ENCODE measurements at regions not wholly inside any gene's neighbourhood (a gene's known extent, or its start where the extent isn't known, plus 50 kb on each side); places are given as distances from the start of the nearest gene placed in this dataset.

GRCh38 chr7:25959168-25959734, 192.7 kb upstream of the NFE2L3 start:
- Mint-ChIP-seq H3K9me3 (peaks cover under 1% of the 10 kb centered on the region), H3K4me3 (no peak overlapping the region), H3K4me1 (peaks cover 10% of the 10 kb centered on the region), H3K36me3 (no peaks in the 10 kb centered on the region), H3K27ac (no peak overlapping the region), H3K27me3 (peaks cover 5% of the 10 kb centered on the region)
- peak; percentile 49 for ATAC-seq (ENCODE audit: low read depth)
- DNase-seq (ENCODE audit: low spot score in 2 of 2) = no peak

- peaks cover 42% of the 10 kb centered on the region for H3K4me1 Mint-ChIP-seq
- H3K27ac Mint-ChIP-seq = no peak overlapping the region
- H3K36me3 Mint-ChIP-seq = no peaks in the 10 kb centered on the region
- H3K27me3 Mint-ChIP-seq = peaks cover 5% of the 10 kb centered on the region
- DNase-seq (ENCODE audit: low spot score in 2 of 2) = no peak
- no peak for ATAC-seq (ENCODE audit: low read depth)
- H3K4me3 Mint-ChIP-seq = no peak overlapping the region
- H3K9me3 Mint-ChIP-seq = peaks cover 1% of the 10 kb centered on the region
These were observed 188.3 kb upstream of the NFE2L3 start for GRCh38 chr7:25963733-25964132.

- no peaks in the 10 kb centered on the region for H3K36me3 Mint-ChIP-seq
- H3K4me1 Mint-ChIP-seq = peaks cover 35% of the 10 kb centered on the region
- H3K9me3 Mint-ChIP-seq = peaks cover 1% of the 10 kb centered on the region
- H3K27me3 Mint-ChIP-seq = peaks cover 5% of the 10 kb centered on the region
- peak overlapping the region; percentile 27 for H3K4me3 Mint-ChIP-seq
- DNase-seq (ENCODE audit: low spot score in 2 of 2) (no peak), ATAC-seq (ENCODE audit: low read depth) (peak; percentile 40)
- H3K27ac Mint-ChIP-seq = peak overlapping the region; percentile 58
These were observed 187.5 kb upstream of the NFE2L3 start for GRCh38 chr7:25964483-25964991.

DNA sequence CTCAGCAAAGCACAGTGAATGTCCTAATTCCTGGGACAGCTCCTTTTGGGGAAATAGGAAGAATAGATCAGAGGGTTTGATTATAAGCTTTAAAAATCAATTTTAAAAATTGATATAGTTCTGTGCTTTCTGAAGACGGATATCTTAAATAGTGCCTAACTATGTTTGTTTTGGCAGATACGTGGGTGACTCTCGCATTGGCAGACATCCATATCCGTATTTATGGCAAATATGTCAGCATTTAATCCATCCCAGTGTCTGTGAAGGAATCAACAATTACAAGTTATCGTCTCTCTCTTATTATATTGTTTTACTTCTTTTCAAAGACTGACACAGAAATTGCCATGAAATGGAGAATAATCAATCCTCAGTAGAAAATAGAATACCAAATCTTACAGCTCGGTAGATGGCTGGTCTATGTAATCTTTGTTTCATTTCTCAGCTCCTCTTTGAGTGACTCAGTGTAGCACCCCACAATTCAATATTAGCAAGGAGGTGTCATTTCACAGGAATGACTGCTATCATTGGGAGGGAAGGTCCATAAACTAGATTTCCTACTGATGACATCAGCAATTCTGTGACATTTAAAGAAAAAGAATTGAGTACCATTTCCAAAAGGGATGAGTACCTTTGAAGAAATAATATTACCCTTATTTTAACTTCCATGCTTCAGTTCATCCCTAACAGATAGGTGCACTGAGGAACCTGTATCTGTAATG, 186.4 kb upstream of the NFE2L3 start:
- H3K9me3 Mint-ChIP-seq = peaks cover 1% of the 10 kb centered on the region
- peaks cover 35% of the 10 kb centered on the region for H3K4me1 Mint-ChIP-seq
- no peak overlapping the region for H3K27ac Mint-ChIP-seq
- H3K36me3 Mint-ChIP-seq = no peaks in the 10 kb centered on the region
- DNase-seq (ENCODE audit: low spot score in 2 of 2) = no peak
- ATAC-seq (ENCODE audit: low read depth) = no peak
- H3K27me3 Mint-ChIP-seq = peaks cover 5% of the 10 kb centered on the region
- H3K4me3 Mint-ChIP-seq = no peak overlapping the region

GRCh38 chr7:25966469-25966868, 185.5 kb upstream of the NFE2L3 start:
- Mint-ChIP-seq H3K9me3 (peaks cover 1% of the 10 kb centered on the region), H3K27ac (peak overlapping the region; percentile 83), H3K36me3 (no peaks in the 10 kb centered on the region), H3K4me1 (peaks cover 35% of the 10 kb centered on the region), H3K27me3 (peaks cover 3% of the 10 kb centered on the region), H3K4me3 (no peak overlapping the region)
- ATAC-seq (ENCODE audit: low read depth) (no peak), DNase-seq (ENCODE audit: low spot score in 2 of 2) (no peak)

DNA sequence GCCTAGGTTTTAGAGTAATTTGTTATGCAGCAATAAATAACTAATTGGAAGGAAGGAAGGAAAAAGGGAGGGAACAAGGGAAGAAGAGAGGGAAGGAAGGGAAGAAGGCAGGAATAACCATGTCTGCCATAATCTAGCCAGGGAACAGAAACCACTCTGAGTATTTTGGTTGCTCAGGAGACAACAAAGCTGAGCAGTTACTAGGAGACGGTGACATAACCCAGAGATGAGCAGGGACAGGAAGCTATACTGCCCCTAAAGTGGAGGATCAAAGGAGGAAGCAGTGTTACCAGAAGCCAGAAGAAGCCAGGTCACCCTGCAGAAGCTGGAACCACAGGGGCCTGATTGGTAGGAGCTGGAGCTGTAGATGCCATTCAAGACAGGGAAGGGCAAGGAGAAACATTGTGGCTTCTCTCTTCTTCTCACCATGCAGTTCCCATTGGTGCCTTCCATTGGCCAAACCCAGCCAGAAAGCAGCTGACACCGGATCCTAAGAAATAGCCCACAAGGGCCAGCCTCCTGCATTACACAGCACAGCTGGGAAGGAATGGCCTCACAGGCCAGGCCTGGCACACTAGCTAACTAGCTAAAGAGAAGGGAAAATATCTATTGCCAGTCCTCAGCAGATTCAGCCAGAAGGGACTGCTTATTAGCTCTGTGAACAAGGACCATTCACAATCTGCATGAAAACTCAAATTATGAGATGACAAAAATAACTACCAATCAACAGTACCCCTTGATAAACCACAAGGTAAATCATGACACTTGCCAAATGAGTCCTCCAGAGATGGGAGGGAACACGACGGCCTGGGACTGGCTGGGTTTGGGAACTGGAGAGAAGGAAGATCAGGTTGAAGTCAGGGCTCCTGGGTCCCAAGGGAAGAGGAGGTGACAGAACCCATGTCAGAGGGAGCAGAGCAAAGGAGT, 184.5 kb upstream of the NFE2L3 start:
- H3K9me3 Mint-ChIP-seq = peaks cover 3% of the 10 kb centered on the region
- DNase-seq (ENCODE audit: low spot score in 2 of 2) (no peak), ATAC-seq (ENCODE audit: low read depth) (peak; percentile 15)
- no peaks in the 10 kb centered on the region for H3K36me3 Mint-ChIP-seq
- H3K27me3 Mint-ChIP-seq = no peaks in the 10 kb centered on the region
- peak overlapping the region; percentile 74 for H3K4me3 Mint-ChIP-seq
- peaks cover 35% of the 10 kb centered on the region for H3K4me1 Mint-ChIP-seq
- H3K27ac Mint-ChIP-seq = peak overlapping the region; percentile 83

DNA sequence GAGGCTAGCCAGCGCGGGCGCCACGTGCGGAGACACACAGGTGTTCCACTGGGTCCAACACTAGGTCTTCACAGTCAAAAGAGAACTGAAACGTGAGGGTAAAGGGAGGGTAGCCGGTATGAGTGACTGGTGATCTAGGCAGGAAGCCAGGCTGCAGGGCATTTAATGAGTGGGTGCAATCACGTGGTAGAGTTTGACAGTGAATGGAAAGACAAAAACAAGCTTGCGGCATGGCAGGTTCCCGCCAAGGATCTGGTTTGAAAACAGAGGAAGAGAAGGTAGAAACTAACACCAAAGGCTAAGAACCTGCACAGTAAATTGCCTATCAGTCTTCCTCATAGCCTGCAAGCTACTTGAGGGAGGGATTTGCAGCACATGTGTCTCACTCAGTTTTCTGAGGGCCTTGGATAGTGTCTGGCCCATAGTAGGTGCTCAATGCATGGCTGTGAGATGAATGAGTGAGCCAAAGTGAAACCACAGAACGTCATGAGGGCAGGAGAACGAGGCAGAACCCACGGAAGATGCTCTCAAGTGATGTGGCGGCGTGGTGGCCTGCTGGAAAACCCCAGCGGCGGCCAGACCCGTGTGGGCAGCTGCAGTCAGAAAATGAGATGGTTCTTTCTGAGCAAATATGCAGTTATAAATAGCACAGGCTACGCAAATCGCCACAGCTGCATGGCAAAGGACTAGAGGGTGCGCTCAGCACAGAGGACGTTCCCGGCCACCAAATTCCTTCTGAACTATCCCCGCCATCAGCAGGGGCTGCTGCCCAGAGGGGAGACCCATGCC, 183.6 kb upstream of the NFE2L3 start:
- H3K4me3 Mint-ChIP-seq = peak overlapping the region; percentile 74
- no peaks in the 10 kb centered on the region for H3K27me3 Mint-ChIP-seq
- peak; percentile 85 for ATAC-seq (ENCODE audit: low read depth)
- H3K4me1 Mint-ChIP-seq = peaks cover 35% of the 10 kb centered on the region
- peaks cover 8% of the 10 kb centered on the region for H3K9me3 Mint-ChIP-seq
- H3K36me3 Mint-ChIP-seq = peaks cover 2% of the 10 kb centered on the region
- peak; percentile 59 to 78 for DNase-seq (ENCODE audit: low spot score in 2 of 2)
- peak overlapping the region; percentile 83 for H3K27ac Mint-ChIP-seq

- Mint-ChIP-seq H3K27me3 (no peaks in the 10 kb centered on the region), H3K4me1 (peaks cover 24% of the 10 kb centered on the region), H3K4me3 (no peak overlapping the region), H3K27ac (no peak overlapping the region), H3K36me3 (peaks cover 2% of the 10 kb centered on the region), H3K9me3 (peaks cover 8% of the 10 kb centered on the region)
- ATAC-seq (ENCODE audit: low read depth) (no peak), DNase-seq (ENCODE audit: low spot score in 2 of 2) (no peak)
These were observed 181.6 kb upstream of the NFE2L3 start for GRCh38 chr7:25970356-25970755.

DNA sequence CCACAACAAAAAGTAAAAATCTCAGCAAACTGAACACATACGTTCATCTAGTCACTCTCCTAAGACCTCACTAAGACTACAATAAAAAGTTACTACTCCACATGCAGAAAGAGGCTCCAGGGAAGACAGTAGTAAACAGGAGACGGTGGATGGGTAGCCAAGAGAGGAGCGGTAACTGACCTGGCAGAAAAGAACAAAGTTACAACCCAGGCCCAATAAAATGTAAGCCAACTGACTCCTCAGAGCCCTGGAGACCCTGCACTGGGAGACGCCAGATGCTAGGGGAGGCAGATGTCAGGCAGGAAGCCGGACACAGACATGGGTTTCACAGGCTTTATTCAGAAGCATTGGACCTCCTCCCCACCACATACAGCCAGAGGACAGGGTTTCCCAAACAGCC, 181.1 kb upstream of the NFE2L3 start:
- H3K27ac Mint-ChIP-seq = no peak overlapping the region
- ATAC-seq (ENCODE audit: low read depth) (no peak), DNase-seq (ENCODE audit: low spot score in 2 of 2) (no peak)

GRCh38 chr7:25976630-25977029, 175.4 kb upstream of the NFE2L3 start:
- no peaks in the 10 kb centered on the region for H3K4me1 Mint-ChIP-seq
- H3K36me3 Mint-ChIP-seq = peaks cover 4% of the 10 kb centered on the region
- H3K27me3 Mint-ChIP-seq = peaks cover 5% of the 10 kb centered on the region
- ATAC-seq (ENCODE audit: low read depth) (no peak), DNase-seq (ENCODE audit: low spot score in 2 of 2) (no peak)
- no peak overlapping the region for H3K4me3 Mint-ChIP-seq
- H3K27ac Mint-ChIP-seq = no peak overlapping the region
- peaks cover 10% of the 10 kb centered on the region for H3K9me3 Mint-ChIP-seq

More for the DNA sequence above, 181.1 kb upstream of the NFE2L3 start:
- no peaks in the 10 kb centered on the region for H3K27me3 Mint-ChIP-seq
- H3K36me3 Mint-ChIP-seq = peaks cover 2% of the 10 kb centered on the region
- H3K9me3 Mint-ChIP-seq = peaks cover 9% of the 10 kb centered on the region
- no peak overlapping the region for H3K4me3 Mint-ChIP-seq
- H3K4me1 Mint-ChIP-seq = peaks cover 24% of the 10 kb centered on the region

DNA sequence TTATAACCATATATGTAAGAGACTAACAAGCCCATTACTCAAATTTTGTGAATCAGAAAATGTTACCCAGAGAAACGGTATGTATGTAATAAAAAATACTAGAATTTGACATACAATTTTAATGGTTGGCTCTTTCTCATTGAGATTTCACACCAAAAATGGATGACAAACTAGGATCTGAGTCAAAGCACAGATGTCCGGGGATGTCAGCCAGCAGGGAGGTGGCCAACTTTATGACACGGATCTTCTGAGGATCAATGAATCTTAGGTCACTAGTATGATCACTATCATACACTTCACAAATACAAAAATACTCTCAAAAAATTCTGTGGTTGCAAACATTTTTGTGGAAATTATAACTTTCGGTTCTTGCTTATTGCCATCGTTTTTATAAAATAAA, 173.5 kb upstream of the NFE2L3 start:
- Mint-ChIP-seq H3K36me3 (peaks cover 2% of the 10 kb centered on the region), H3K4me1 (no peaks in the 10 kb centered on the region), H3K9me3 (peaks cover 3% of the 10 kb centered on the region)

DNA sequence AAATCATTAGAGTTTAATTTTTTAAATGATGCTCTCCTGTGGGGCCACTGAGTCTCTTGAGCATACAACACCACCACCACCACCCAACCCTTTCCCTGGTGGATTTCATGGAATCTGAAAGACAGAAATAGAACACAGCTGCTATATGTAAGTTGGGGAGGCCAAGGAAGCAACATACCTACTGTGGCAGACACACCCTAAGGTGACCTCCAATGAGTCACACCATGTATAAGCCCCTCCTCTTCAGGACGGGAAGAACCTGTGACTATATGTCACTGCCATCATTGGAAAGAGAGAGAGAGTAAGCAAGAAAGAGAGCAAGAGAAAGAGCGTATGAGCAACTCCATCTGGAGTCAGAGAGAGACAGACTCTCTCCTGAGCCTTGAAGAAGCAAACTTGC, 172.4 kb upstream of the NFE2L3 start:
- DNase-seq (ENCODE audit: low spot score in 2 of 2) (no peak), ATAC-seq (ENCODE audit: low read depth) (no peak)
- H3K27ac Mint-ChIP-seq = no peak overlapping the region
- H3K4me3 Mint-ChIP-seq = no peak overlapping the region
- H3K27me3 Mint-ChIP-seq = peaks cover 11% of the 10 kb centered on the region
- peaks cover 3% of the 10 kb centered on the region for H3K9me3 Mint-ChIP-seq
- peaks cover 2% of the 10 kb centered on the region for H3K36me3 Mint-ChIP-seq
- H3K4me1 Mint-ChIP-seq = no peaks in the 10 kb centered on the region

More for the DNA sequence above, 173.5 kb upstream of the NFE2L3 start:
- Mint-ChIP-seq H3K27ac (no peak overlapping the region), H3K27me3 (peaks cover 7% of the 10 kb centered on the region), H3K4me3 (no peak overlapping the region)
- DNase-seq (ENCODE audit: low spot score in 2 of 2) (no peak), ATAC-seq (ENCODE audit: low read depth) (no peak)

- ATAC-seq (ENCODE audit: low read depth) (no peak), DNase-seq (ENCODE audit: low spot score in 2 of 2) (no peak)
- Mint-ChIP-seq H3K4me3 (no peak overlapping the region), H3K9me3 (peaks cover 2% of the 10 kb centered on the region), H3K27me3 (peaks cover 19% of the 10 kb centered on the region), H3K4me1 (no peaks in the 10 kb centered on the region), H3K36me3 (no peaks in the 10 kb centered on the region), H3K27ac (no peak overlapping the region)
These were observed 169.3 kb upstream of the NFE2L3 start for GRCh38 chr7:25982684-25983083.
